Cardiac fibroblast (primary cell): ENCODE measurements at regions not wholly inside any gene's neighbourhood (a gene's known extent, or its start where the extent isn't known, plus 50 kb on each side); places are given as distances from the start of the nearest gene placed in this dataset.
"Not testable (repeated sequence)": the region's sequence is repeated elsewhere in the genome, so short reads cannot be mapped to it uniquely, and the experiment has no call there.

Experiments used
- DNase-seq, 2 donors: peaks; one replicate each; pipeline versions ENCODE4 v3.0.0 to v3.0.0-alpha.2; 2010; ENCODE audit warnings: low read depth in 2 of 2
- H3K4me3 ChIP-seq, 2 donors: replicated peaks in 1 of 2; 1 replicate in 1 of 2; 2 replicates in 1 of 2; pipeline ENCODE4 v1.5.1; 2011; ENCODE audit warnings: low read depth in 2 of 2, low read length in 2 of 2, mild to moderate bottlenecking in 2 of 2, moderate library complexity in 1 of 2
- TF ChIP-seq, protein P1 (sequence below): IDR thresholded peaks from one replicate; pipeline ENCODE4 v1.5.1; 2011; ENCODE audit warnings: low read depth, mild to moderate bottlenecking, low read length, inconsistent platforms

DNA sequence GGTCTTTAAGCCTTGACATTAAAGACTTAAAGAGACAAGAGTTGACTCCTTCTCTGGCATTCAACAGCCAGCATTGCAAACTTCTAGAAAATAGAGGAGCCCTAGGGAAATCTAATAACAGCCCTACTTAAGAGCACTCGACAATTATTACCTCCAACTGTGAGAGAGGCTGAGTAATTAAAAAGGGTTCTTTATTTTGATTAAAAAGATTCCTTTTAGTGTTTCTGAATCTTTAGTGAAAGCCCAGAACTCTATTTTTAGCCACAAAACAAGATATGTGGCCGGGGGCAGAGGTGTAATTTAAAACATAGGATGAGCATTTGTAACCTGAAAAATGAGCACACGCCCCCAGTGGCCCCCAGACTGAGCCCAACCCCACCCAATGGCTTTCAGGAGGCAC lies 222.3 kb downstream of the SMAD2 start:
- TF ChIP-seq, protein P1, sequence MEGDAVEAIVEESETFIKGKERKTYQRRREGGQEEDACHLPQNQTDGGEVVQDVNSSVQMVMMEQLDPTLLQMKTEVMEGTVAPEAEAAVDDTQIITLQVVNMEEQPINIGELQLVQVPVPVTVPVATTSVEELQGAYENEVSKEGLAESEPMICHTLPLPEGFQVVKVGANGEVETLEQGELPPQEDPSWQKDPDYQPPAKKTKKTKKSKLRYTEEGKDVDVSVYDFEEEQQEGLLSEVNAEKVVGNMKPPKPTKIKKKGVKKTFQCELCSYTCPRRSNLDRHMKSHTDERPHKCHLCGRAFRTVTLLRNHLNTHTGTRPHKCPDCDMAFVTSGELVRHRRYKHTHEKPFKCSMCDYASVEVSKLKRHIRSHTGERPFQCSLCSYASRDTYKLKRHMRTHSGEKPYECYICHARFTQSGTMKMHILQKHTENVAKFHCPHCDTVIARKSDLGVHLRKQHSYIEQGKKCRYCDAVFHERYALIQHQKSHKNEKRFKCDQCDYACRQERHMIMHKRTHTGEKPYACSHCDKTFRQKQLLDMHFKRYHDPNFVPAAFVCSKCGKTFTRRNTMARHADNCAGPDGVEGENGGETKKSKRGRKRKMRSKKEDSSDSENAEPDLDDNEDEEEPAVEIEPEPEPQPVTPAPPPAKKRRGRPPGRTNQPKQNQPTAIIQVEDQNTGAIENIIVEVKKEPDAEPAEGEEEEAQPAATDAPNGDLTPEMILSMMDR: no peak

DNA sequence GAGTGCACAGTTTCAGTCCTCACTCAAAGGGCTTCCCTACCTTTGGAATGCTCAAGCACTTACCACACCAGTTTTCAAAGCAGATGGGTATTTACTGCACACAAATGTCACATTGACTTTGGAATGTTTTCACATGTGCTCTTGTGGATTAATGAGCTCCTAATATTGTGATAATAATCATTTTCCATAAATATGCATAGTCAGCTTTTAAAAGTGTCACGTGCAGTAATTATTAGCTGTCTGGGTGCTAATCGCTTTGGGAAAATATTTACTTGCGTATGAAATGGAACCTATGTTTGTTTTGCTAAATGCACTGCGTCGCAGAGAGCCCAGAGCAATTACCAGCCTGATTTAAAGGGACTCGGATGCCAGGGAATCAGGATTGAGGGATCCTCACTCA lies 229.3 kb downstream of the SMAD2 start:
- TF ChIP-seq, protein P1: no peak
- DNase-seq: no peak
- no peak overlapping the region for H3K4me3 ChIP-seq

More for the DNA sequence above, 222.3 kb downstream of the SMAD2 start:
- no peak overlapping the region for H3K4me3 ChIP-seq
- DNase-seq: no peak

DNA sequence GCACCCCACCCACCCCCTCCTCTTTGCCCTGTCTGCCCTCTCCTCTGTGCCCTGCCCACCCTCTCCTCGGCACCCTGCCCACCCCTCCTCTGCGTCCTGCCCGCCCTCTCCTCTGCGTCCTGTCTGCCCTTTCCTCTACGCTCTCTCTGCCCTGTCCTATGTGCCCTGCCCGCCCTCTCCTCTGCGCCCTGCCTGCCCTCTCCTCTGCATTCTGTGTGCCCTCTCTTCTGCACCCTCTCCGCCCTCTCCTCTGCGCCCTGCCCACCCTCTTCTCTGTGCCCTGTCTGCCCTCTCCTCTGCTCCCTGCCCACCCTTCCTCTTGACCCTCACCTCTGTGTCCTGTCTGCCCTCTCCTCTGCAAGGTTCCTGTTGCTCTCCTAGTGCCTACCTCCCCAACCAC lies 233.6 kb downstream of the SMAD2 start:
- TF ChIP-seq, protein P1: no peak
- no peak overlapping the region for H3K4me3 ChIP-seq
- DNase-seq: no peak

DNA sequence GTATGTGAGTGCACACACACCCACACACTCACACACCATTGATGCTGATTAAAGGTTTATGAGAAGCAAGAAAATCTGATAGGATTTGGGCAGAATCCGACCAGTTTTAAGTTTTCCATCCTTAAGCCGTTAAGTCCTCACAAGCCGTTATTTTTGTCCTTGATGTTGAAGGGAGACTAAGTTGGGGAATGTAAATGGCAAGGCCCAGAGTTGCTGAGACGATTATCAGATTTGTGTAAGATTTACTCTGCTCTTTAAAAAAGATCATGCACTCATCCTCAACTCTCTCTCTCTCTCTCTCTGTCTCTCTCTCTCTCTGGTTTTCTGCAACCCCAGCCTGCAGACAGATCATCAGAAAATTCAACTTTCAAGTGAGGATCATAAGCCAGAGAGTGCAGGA lies 238.8 kb downstream of the SMAD2 start:
- no peak for DNase-seq
- TF ChIP-seq, protein P1: no peak
- no peak overlapping the region for H3K4me3 ChIP-seq

DNA sequence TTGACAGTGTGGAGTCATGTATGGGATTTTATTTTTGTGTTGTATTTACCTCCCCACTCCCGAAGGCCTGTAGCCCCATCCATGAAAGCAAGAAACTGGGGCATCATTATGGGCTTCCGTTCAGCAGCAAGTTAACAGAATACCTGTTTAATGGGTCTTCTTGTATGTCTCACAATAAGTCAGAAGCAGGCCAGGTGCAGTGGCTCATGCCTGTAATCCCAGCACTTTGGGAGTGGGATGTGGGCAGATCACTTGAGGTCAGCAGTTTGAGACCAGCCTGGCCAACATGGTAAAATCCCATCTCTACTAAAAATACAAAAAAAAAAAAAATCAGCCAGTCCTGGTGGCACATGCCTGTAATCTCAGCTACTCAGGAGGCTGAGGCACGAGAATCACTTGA lies 239.7 kb downstream of the SMAD2 start:
- DNase-seq, H3K4me3 ChIP-seq: not testable (repeated sequence)

DNA sequence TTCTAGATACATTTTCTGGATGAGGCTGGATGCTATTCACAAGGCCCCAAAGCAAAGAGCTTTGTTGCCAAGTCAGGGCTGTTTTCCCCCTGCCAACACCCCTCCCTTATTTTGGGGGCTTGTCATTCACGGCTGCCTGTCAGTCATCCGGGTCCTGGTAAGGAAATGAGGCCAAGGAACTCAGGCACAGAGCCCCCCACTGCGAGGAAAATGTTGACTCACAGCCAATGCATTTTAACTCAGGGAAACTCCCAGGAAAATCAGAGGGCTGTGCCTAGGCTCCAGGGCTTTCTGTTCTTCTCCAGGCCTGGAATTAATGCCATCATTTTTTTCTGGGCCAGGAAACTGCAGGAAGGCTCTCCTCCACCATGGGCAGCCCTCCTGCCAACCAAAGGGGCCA lies 241.1 kb downstream of the SMAD2 start:
- TF ChIP-seq, protein P1: no peak
- H3K4me3 ChIP-seq: no peak overlapping the region
- no peak for DNase-seq

DNA sequence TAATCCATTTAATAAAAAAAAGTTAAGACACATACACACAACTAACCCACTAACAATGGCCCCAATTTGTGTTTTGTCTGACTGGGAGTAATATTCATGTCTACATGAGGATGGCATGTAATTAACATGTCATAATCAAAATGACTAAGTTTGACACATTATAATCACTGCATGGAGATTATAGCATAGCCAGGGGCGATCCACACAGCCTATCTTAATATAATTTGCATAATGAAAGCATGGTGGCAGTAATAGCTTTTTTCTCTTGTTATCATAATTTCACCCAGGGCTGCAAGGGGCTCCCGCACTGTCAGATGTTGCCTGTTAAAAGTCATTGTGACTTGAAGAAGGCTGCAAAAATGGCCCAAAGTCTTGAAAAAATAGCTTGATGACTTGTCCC lies 243.7 kb downstream of the SMAD2 start:
- H3K4me3 ChIP-seq: no peak overlapping the region
- TF ChIP-seq, protein P1: no peak
- DNase-seq: no peak

DNA sequence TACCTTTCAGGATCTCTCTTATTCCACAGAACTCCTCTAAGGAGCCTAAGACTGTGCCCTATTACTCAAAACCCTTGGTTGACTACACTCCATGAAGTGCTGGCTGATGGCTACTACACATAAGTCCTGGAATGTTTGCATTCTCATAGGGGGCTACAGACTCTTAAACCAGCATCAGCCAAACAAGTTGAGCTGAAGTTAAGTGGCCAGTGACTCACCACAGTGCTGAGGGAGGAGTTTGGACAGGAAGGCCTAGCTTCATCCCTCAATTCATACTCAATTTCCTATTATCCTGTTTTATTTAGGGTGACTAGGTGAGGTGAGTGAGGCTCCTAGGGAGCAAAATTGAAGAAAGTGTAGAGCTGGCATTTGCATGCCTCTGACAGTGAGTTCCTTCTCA lies 246.7 kb downstream of the SMAD2 start:
- peak in 1 of 2 donors; percentile 0 for DNase-seq
- no peak overlapping the region for H3K4me3 ChIP-seq
- TF ChIP-seq, protein P1: no peak
